ENCODE measurements at regions not wholly inside any gene's neighbourhood (a gene's known extent, or its start where the extent isn't known, plus 50 kb on each side); places are given as distances from the start of the nearest gene placed in this dataset.

DNA sequence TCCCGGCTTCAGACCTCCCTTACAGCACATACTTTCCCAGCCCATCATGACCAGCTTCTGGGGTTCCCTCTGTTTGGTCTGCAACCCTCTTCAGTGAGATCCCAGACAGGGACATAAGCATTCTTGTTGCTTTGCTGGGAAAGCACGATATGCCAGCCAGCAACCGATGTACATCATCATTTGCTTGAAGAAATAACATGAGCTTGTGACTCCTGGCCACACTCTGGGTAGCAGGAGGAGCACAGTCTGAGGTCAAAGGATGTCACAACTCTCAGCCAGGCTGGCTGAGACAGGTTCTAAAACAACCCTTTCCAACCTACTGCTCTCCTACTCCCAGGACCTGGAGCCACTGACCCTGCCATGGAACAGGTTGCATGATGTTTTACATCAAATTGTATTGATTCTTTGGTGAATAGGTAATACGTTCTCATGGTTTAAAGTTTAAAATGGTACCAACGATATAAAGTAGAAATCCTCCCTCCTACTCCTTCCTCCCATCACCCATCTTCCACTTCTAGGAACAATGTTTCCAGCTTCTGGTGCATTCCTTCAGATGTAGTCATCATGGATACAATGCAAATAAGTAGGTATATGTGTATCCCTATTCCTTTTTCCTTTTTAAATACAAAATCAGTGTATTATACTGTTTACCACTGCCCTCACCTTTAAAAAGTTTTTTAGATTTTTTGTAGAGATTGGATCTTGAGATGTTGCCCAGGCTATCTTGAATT is 190.3 kb downstream of the OPA1 start:
- no peak overlapping the region for H3K23ac ChIP-seq (ENCODE audit: low read length)
- peak overlapping the region; percentile 47 for H4K8ac ChIP-seq (ENCODE audit: low read depth, low read length)
- peak overlapping the region; percentile 78 for H4K91ac ChIP-seq (ENCODE audit: low read depth, low read length)
- H3K4ac ChIP-seq (ENCODE audit: low read depth, low read length) = peak overlapping the region; percentile 37
- H3K14ac ChIP-seq (ENCODE audit: low read length) = peak overlapping the region; percentile 80
- H3K4me3 ChIP-seq (ENCODE audit: low read depth, low read length) = no peak overlapping the region
- peak overlapping the region; percentile 47 for H2BK5ac ChIP-seq (ENCODE audit: low read depth, low read length, poor library complexity)
- peaks cover 28 to 45% of the 10 kb centered on the region in 2 experiments for H3K4me1 ChIP-seq (ENCODE audit: control insufficient read depth in 1 of 2, insufficient read depth in 2 of 2, low read length in 2 of 2)
- H3K27ac ChIP-seq (ENCODE audit: low read depth, low read length) = peak overlapping the region; percentile 43
- H2AK5ac ChIP-seq (ENCODE audit: low read length) = peak overlapping the region; percentile 66
- DNase-seq = peak in 1 of 2 donors; percentile 47
- H4K12ac ChIP-seq (ENCODE audit: low read depth, low read length) = no peak overlapping the region
- no peaks in the 10 kb centered on the region for H3K9me3 ChIP-seq (ENCODE audit: insufficient read depth, low read depth, low read length)
- no peak overlapping the region for H2AFZ ChIP-seq (ENCODE audit: insufficient read depth, low read length, poor library complexity)
- peak overlapping the region; percentile 85 for H2BK120ac ChIP-seq (ENCODE audit: insufficient read depth, low read length, poor library complexity)
- no peak overlapping the region for H3K9ac ChIP-seq (ENCODE audit: low read length)
- no peaks in the 10 kb centered on the region for H3K36me3 ChIP-seq (ENCODE audit: control insufficient read depth in 1 of 2, insufficient read depth in 2 of 2, low read length in 2 of 2)
- peaks cover 18% of the 10 kb centered on the region for H3K79me1 ChIP-seq (ENCODE audit: low read length)
- no CpG with 5 or more reads among the region's 5 CpGs for WGBS (ENCODE audit: extremely low coverage, insufficient coverage, insufficient read length)
- peak overlapping the region; percentile 69 for H2BK12ac ChIP-seq (ENCODE audit: low read length)
- H3K27me3 ChIP-seq (ENCODE audit: insufficient read depth, low read length) = no peaks in the 10 kb centered on the region
- H3K79me2 ChIP-seq (ENCODE audit: control insufficient read depth, insufficient read depth, low read length, poor library complexity) = no peaks in the 10 kb centered on the region
- H3K18ac ChIP-seq (ENCODE audit: low read length) = peak overlapping the region; percentile 15
- H3K4me2 ChIP-seq (ENCODE audit: low read length) = peak overlapping the region; percentile 32

- Histone ChIP-seq H3K27me3 (ENCODE audit: insufficient read depth, low read length) (no peaks in the 10 kb centered on the region), H4K91ac (ENCODE audit: low read depth, low read length) (no peak overlapping the region), H3K36me3 (ENCODE audit: control insufficient read depth in 1 of 2, insufficient read depth in 2 of 2, low read length in 2 of 2) (no peaks in the 10 kb centered on the region), H2BK5ac (ENCODE audit: low read depth, low read length, poor library complexity) (no peak overlapping the region), H4K12ac (ENCODE audit: low read depth, low read length) (no peak overlapping the region), H3K9me3 (ENCODE audit: insufficient read depth, low read depth, low read length) (no peaks in the 10 kb centered on the region), H4K8ac (ENCODE audit: low read depth, low read length) (no peak overlapping the region), H3K4me3 (ENCODE audit: low read depth, low read length) (no peak overlapping the region), H2BK120ac (ENCODE audit: insufficient read depth, low read length, poor library complexity) (no peak overlapping the region), H2AK5ac (ENCODE audit: low read length) (no peak overlapping the region), H3K14ac (ENCODE audit: low read length) (no peak overlapping the region), H3K9ac (ENCODE audit: low read length) (no peak overlapping the region), H3K23ac (ENCODE audit: low read length) (no peak overlapping the region), H3K79me1 (ENCODE audit: low read length) (peaks cover 23% of the 10 kb centered on the region), H3K18ac (ENCODE audit: low read length) (no peak overlapping the region), H2AFZ (ENCODE audit: insufficient read depth, low read length, poor library complexity) (no peak overlapping the region), H3K4me2 (ENCODE audit: low read length) (no peak overlapping the region), H2BK12ac (ENCODE audit: low read length) (no peak overlapping the region), H3K79me2 (ENCODE audit: control insufficient read depth, insufficient read depth, low read length, poor library complexity) (no peaks in the 10 kb centered on the region), H3K27ac (ENCODE audit: low read depth, low read length) (no peak overlapping the region), H3K4ac (ENCODE audit: low read depth, low read length) (no peak overlapping the region), H3K4me1 (ENCODE audit: control insufficient read depth in 1 of 2, insufficient read depth in 2 of 2, low read length in 2 of 2) (peaks cover 29 to 49% of the 10 kb centered on the region in 2 experiments)
- WGBS (ENCODE audit: extremely low coverage, insufficient coverage, insufficient read length) = no CpG with 5 or more reads among the region's 1 CpG
- DNase-seq = no peak
Measured at GRCh38 chr3:193784822-193785221, 191.8 kb downstream of the OPA1 start.

DNA sequence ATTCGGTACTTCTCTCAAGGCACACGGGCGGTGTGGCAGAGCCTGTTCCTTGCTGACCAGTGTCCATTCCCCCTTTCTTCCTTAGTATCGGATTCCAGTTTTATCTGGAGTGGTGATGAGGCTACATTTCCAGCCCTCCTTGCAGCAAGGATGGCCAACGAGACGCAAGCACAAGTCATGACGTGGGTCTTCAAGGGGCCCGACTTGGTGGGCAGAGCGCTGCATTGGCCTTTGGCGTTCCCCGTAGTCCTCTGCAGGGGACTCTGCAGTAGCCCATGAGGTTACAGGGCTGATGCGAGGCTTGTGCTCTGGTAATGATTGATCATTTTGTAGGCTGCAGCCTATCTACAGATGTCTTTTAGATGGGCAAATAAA is 194.5 kb downstream of the OPA1 start:
- Histone ChIP-seq H3K18ac (ENCODE audit: low read length) (no peak overlapping the region), H3K79me1 (ENCODE audit: low read length) (peaks cover 31% of the 10 kb centered on the region), H3K23ac (ENCODE audit: low read length) (no peak overlapping the region), H2BK120ac (ENCODE audit: insufficient read depth, low read length, poor library complexity) (no peak overlapping the region), H4K8ac (ENCODE audit: low read depth, low read length) (no peak overlapping the region), H3K36me3 (ENCODE audit: control insufficient read depth in 1 of 2, insufficient read depth in 2 of 2, low read length in 2 of 2) (no peaks in the 10 kb centered on the region), H3K4me2 (ENCODE audit: low read length) (no peak overlapping the region), H3K14ac (ENCODE audit: low read length) (peak overlapping the region; percentile 21), H3K9ac (ENCODE audit: low read length) (no peak overlapping the region), H3K27me3 (ENCODE audit: insufficient read depth, low read length) (no peaks in the 10 kb centered on the region), H3K9me3 (ENCODE audit: insufficient read depth, low read depth, low read length) (no peaks in the 10 kb centered on the region), H2BK5ac (ENCODE audit: low read depth, low read length, poor library complexity) (no peak overlapping the region), H3K27ac (ENCODE audit: low read depth, low read length) (no peak overlapping the region), H4K12ac (ENCODE audit: low read depth, low read length) (no peak overlapping the region), H2AFZ (ENCODE audit: insufficient read depth, low read length, poor library complexity) (no peak overlapping the region), H4K91ac (ENCODE audit: low read depth, low read length) (peak overlapping the region; percentile 34), H2AK5ac (ENCODE audit: low read length) (peak overlapping the region; percentile 1), H2BK12ac (ENCODE audit: low read length) (peak overlapping the region; percentile 30), H3K4ac (ENCODE audit: low read depth, low read length) (no peak overlapping the region), H3K4me3 (ENCODE audit: low read depth, low read length) (no peak overlapping the region), H3K4me1 (ENCODE audit: control insufficient read depth in 1 of 2, insufficient read depth in 2 of 2, low read length in 2 of 2) (peaks cover 30 to 52% of the 10 kb centered on the region in 2 experiments), H3K79me2 (ENCODE audit: control insufficient read depth, insufficient read depth, low read length, poor library complexity) (no peaks in the 10 kb centered on the region)
- no CpG with 5 or more reads among the region's 12 CpGs for WGBS (ENCODE audit: extremely low coverage, insufficient coverage, insufficient read length)
- no peak for DNase-seq

- peak in 1 of 2 donors; percentile 69 for DNase-seq
- H4K8ac ChIP-seq (ENCODE audit: low read depth, low read length) = no peak overlapping the region
- peak overlapping the region; percentile 5 for H2BK120ac ChIP-seq (ENCODE audit: insufficient read depth, low read length, poor library complexity)
Measured at GRCh38 chr3:193788189-193788991, 195.4 kb downstream of the OPA1 start.

More at GRCh38 chr3:193788189-193788991, 195.4 kb downstream of the OPA1 start:
- H3K23ac ChIP-seq (ENCODE audit: low read length) = no peak overlapping the region
- H3K79me2 ChIP-seq (ENCODE audit: control insufficient read depth, insufficient read depth, low read length, poor library complexity) = no peaks in the 10 kb centered on the region
- no peak overlapping the region for H2BK12ac ChIP-seq (ENCODE audit: low read length)
- H3K9ac ChIP-seq (ENCODE audit: low read length) = no peak overlapping the region
- WGBS (ENCODE audit: extremely low coverage, insufficient coverage, insufficient read length) = no CpG with 5 or more reads among the region's 15 CpGs
- no peak overlapping the region for H3K18ac ChIP-seq (ENCODE audit: low read length)
- H3K79me1 ChIP-seq (ENCODE audit: low read length) = peaks cover 24% of the 10 kb centered on the region
- H3K4me1 ChIP-seq (ENCODE audit: control insufficient read depth in 1 of 2, insufficient read depth in 2 of 2, low read length in 2 of 2) = peaks cover 22 to 44% of the 10 kb centered on the region in 2 experiments
- no peaks in the 10 kb centered on the region for H3K27me3 ChIP-seq (ENCODE audit: insufficient read depth, low read length)
- peak overlapping the region; percentile 26 for H3K27ac ChIP-seq (ENCODE audit: low read depth, low read length)
- no peaks in the 10 kb centered on the region for H3K36me3 ChIP-seq (ENCODE audit: control insufficient read depth in 1 of 2, insufficient read depth in 2 of 2, low read length in 2 of 2)
- no peak overlapping the region for H4K12ac ChIP-seq (ENCODE audit: low read depth, low read length)
- peak overlapping the region; percentile 41 for H4K91ac ChIP-seq (ENCODE audit: low read depth, low read length)
- H2BK5ac ChIP-seq (ENCODE audit: low read depth, low read length, poor library complexity) = peak overlapping the region; percentile 14
- H3K4me3 ChIP-seq (ENCODE audit: low read depth, low read length) = no peak overlapping the region
- no peak overlapping the region for H2AK5ac ChIP-seq (ENCODE audit: low read length)
- no peak overlapping the region for H2AFZ ChIP-seq (ENCODE audit: insufficient read depth, low read length, poor library complexity)
- no peak overlapping the region for H3K4ac ChIP-seq (ENCODE audit: low read depth, low read length)
- no peak overlapping the region for H3K4me2 ChIP-seq (ENCODE audit: low read length)
- H3K14ac ChIP-seq (ENCODE audit: low read length) = no peak overlapping the region
- H3K9me3 ChIP-seq (ENCODE audit: insufficient read depth, low read depth, low read length) = no peaks in the 10 kb centered on the region
